Vagina (tissue), 2 donors: ENCODE measurements at regions not wholly inside any gene's neighbourhood (a gene's known extent, or its start where the extent isn't known, plus 50 kb on each side); places are given as distances from the start of the nearest gene placed in this dataset.

ENCODE experiments used
- CTCF ChIP-seq, 3 experiments: fragments of 450-650 bp in 2 of 3; fragments of 200-600 bp in 1 of 3; sonication (generic) in 1 of 3; IDR thresholded peaks; one replicate each; pipeline ENCODE4 v1.5.1; 2017 to 2019; ENCODE audit warnings: antibody characterized with exemption in 3 of 3, mild to moderate bottlenecking in 2 of 3, moderate library complexity in 2 of 3
- POLR2AphosphoS5 ChIP-seq, 2 donors: sonication (generic); formaldehyde crosslinking; IDR thresholded peaks; one replicate each; pipeline ENCODE4 v1.9.0; 2017; ENCODE audit warnings: antibody characterized with exemption in 2 of 2, mild to moderate bottlenecking in 2 of 2, low read depth in 1 of 2; ENCODE audit not compliant: insufficient read depth in 1 of 2

GRCh38 chr22:49648053-49648452 lies 179.6 kb downstream of the BRD1 start:
- no peak for TF ChIP-seq POLR2AphosphoS5 (IDR thresholded peaks at IDR 0.05; ENCODE audit: insufficient read depth in 1 of 2, low read depth in 1 of 2)
- no peak for TF ChIP-seq CTCF (IDR thresholded peaks at IDR 0.05)
